ENCODE measurements at regions not wholly inside any gene's neighbourhood (a gene's known extent, or its start where the extent isn't known, plus 50 kb on each side); places are given as distances from the start of the nearest gene placed in this dataset.

DNA sequence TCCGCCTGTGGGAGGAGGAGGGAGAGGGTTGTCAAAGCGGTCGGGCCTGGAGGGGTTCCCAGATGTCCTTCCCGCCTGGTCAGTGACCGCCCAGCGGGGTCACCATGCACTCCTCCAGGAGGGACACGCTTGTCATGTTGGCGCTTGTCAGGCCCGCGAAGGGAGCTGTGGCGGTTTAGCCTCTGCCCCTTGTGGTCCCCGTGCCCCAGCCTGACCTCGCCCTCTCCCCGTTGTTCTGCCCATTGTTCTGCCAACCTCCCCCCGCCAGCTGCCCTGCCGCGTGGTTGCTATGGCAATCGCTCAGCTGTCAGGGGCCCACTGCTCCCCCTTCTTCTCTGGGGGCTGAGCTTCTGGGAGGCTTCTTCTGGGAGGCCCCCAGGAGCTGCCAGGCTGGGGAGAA lies 146.4 kb upstream of the CIBAR2 start:
- no peak for DNase-seq

GRCh38 chr16:85259115-85259831 lies 147.0 kb upstream of the CIBAR2 start:
- DNase-seq: peak; percentile 37

DNA sequence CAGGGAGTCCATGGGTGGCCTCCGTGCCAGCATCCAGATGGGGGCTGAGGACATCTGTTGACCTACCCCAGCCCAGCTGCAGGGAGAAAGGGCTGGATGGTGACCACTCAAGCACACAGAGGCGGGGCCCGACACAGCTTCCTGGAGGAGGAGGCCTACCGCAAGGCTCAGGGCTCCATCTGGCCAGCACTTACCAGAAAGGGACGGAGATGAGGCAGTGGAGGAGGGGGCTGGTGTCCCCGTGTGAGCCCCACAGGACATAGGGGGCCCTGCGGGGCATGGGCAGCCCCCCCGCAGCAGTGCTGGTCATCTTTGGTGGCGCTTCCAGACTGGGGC lies 147.5 kb upstream of the CIBAR2 start:
- DNase-seq: no peak

GRCh38 chr16:85261204-85261603 lies 148.9 kb upstream of the CIBAR2 start:
- no peak for DNase-seq

DNA sequence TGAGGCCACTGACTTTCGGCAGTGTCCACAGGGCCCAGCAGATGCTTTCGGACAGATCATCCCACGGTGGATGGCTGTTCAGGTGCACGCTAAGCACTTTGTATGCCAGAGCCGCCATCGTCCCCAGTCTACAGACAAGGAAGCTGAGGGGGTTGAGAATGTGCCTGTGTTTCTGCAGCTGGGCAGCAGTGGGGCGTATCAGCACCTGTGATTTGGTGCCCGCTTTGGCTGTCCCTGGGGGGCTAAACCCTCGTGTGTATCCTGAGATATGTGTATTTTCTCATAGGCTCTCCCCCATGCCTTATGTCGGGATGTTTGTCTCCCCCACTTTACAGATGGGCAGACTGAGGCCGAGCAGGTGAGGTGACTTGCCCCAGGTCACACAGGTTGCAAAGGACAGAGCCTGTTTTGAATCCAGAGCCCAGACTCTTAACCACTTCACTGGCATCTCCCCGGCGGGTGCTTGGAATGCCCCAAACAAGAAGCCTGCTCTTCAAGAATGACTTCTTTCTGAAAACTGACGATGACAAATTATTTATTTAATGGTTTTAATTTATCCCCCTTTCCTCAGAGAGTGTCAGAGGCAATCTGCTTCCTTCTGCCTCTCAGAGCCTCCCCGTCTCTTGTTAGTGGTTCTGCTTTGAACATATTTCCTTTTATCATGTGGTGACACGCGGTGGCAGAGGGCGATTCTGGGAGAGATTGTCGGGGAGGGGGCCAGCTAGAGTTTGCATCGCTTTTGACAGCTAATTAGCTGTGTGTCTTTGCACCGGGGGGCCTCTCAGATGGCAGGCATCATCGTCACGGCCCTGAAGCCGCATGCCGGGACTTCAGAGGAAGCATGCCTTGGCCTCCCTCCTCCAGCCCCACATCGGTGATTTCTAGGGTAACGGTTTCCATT lies 149.6 kb upstream of the CIBAR2 start:
- DNase-seq: no peak

- DNase-seq: no peak
Measured at GRCh38 chr16:85262558-85263238, 150.4 kb upstream of the CIBAR2 start.

DNA sequence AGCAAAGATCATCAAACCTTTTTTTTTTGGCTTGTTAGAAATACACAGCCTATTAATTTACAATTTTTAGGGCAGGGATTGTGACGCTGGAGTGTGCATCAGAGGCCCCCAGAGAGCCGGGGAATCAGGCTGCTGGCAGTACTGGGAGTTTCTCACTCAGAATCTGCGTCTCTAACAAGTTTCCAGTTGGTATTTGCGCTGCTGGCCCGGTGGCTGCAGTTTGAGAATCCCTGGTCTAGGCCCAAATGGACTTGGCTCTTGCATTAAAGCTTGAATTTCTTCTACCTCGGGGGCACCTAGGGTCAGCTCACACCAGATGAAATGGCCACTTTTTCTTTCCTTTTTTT lies 150.9 kb upstream of the CIBAR2 start:
- no peak for DNase-seq

GRCh38 chr16:85264752-85265151 lies 152.5 kb upstream of the CIBAR2 start:
- no peak for DNase-seq

- no peak for DNase-seq
Measured at GRCh38 chr16:85265161-85265784, 153.0 kb upstream of the CIBAR2 start.

GRCh38 chr16:85265810-85266209 lies 153.5 kb upstream of the CIBAR2 start:
- no peak for DNase-seq

DNA sequence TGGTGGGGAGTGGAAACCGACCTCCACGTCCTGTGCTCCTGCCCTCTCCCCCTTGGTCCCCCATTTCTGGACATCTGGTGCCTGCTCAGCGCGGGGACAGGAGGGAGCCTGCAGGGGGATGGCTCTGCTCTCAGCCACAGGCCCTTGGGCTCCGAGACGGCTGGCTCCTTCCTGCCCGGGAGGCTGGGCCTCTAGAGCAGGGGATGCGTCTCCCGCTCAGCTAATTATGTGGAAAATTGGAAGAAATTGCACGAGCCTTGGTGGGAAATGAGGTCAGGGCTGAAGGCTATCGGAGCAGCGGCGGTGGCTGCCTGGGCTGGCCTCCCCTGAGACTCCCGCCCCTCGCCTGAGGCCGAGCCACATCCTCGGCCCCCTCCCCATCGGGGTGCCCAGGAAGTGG lies 154.6 kb upstream of the CIBAR2 start:
- DNase-seq: no peak

DNA sequence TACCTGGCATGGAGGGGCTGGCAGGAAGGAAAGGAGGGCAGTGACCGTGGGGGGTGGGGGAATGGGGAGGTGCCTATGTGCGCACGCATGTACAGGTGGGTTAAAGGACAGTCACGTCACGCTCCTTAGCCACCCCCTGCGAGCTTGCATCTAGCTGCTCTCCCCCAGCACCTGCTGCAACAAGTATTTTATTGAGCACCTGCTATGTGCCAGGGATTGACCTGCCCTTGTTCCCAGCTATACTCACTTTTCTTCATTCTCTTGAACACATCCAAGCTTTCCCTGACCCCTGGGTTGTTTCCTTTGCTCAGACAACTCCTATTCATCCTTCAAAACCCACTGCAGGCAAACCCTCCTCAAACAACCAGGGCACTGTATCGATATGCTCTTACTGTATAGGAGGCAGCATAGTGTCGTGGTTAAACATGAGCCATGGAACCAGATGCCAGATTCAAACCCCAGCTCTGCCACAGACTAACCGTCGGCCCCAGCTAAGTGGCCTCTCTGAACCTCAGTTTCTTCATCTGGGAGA lies 155.2 kb upstream of the CIBAR2 start:
- no peak for DNase-seq

- DNase-seq: no peak
Measured at GRCh38 chr16:85269165-85269564, 156.9 kb upstream of the CIBAR2 start.

DNA sequence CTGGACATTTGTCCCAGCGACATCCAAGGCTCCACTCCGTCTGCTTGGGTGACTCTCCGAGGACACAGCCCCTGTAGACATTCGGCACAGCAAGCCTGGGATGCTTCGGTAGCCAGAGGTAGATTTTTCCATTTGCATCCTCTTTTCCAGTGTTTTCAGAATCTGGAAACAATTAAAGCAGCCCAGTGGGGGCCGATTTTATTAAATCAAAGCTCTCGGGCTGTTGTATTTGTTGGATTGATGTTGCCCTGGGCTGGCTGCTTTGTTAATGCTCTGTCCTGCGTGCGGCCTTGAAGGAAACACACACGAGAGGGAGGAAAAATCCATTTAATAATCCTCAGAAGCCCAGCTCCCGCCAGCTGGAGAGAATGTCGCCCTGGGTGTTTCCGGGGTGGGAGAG lies 158.1 kb upstream of the CIBAR2 start:
- DNase-seq: no peak

DNA sequence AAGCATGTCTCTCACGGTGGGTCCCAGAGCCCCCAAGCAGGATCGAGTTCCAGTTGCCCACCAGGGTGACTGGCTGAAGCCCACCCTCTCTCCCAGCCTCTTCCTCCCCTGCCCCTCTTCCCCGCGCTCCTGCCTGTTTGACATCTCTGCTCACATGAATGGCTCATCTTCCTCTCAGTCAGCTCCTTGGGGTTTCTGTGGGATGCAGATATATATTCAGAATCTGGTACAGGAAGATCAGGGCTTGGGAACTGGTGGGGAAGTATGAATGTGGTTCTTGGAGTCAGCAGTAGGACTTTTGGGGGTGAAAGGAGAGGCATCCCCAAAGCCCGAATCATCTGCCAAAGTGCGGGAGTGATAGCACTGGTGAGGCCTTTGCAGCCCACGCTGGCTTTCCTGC lies 158.9 kb upstream of the CIBAR2 start:
- DNase-seq: no peak

DNA sequence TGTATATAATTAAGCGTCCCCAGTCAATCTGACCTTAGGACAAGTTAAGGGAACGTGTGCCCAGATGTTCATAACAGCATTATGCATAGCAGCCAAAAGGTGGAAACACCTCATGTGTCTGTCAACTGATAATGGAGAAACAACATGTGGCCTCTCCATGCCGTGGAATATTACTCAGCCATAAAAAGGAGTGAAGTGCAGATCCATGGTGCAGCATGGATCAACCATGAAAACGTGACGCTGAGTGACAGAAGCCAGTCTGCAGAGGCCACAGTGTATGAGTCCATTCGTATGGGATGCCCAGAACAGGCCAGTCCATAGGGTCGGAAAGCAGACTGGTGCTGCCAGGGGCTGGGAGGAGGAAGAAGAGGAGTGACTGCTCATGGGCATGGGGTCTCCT lies 161.0 kb upstream of the CIBAR2 start:
- DNase-seq: no peak

- no peak for DNase-seq
Measured at GRCh38 chr16:85274501-85274900, 162.2 kb upstream of the CIBAR2 start.

DNA sequence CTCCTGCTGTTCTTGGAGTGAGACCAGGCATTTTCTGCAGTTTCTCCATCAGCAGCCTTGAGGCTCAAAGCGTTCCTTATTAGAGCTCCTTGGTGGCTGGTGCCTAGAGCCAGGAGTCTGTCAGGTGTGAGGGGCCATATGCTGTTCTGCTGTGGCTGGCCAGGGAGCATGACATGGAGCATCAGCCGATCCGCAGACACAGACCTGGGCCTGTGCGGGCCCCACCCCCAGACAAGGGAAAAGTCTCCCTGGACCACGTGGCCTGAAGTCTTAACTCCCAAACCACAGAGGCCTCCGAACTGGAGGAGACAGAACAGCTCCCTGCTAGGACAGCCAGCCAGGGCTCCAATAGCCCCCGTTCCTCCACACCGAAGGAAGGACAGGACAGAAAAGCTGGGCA lies 162.7 kb upstream of the CIBAR2 start:
- no peak for DNase-seq

- DNase-seq: peak; percentile 63
Measured at GRCh38 chr16:85275533-85276249, 163.4 kb upstream of the CIBAR2 start.

- no peak for DNase-seq
Measured at GRCh38 chr16:85276258-85276657, 164.0 kb upstream of the CIBAR2 start.

DNA sequence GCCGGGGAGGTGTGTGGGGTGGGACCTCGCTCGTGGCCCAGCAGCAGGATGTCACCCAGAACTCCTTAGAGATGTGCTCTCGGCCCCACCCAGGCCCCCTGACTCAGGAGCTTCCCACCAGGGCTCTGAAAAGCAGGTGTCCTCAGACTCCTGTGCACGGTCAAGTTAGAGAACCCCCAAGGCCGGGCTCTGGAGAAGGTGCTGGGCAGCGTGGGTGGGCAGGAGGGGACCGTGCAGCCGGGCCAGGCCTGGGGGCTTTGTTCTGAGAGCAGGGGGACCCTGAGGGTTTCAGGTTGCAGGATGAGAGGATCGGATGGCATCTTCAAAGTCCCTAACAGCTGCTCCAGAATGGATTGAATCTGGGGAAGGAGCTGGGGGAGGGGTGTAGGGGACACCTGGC lies 164.4 kb upstream of the CIBAR2 start:
- no peak for DNase-seq

DNA sequence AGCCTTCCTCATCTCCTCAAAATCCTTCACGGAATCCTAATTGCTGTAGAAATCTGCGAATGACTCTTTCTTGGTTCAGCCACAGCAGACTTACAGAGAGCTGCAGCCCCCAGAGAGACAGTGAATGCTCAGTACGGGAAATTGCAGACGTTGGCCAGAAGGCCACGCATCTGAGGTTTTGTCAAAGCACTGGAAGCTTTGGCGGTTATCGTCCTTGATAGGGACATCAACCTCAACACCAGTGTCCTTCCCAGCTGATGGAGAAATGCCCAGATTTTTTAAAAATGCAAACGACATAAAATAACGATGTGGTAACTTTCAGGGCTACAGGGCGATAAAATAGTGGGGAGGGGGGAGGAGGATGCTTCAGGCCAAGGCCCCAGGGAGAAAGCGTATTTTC lies 166.6 kb upstream of the CIBAR2 start:
- DNase-seq: no peak

GRCh38 chr16:85279402-85279801 lies 167.1 kb upstream of the CIBAR2 start:
- DNase-seq: no peak

All from DMS 273 treated with DMSO at 0.1 percent for 48 hours (cell line).